Aorta (tissue), 5 donors: ENCODE measurements at regions not wholly inside any gene's neighbourhood (a gene's known extent, or its start where the extent isn't known, plus 50 kb on each side); places are given as distances from the start of the nearest gene placed in this dataset.

Experiments
- ATAC-seq: fragments of 200-7000 bp; cut with Tn5 transposase; one replicate; pipeline ENCODE4 v1.9.1; 2022; ENCODE audit warnings: moderate library complexity; ENCODE audit not compliant: low FRiP score
- DNase-seq, 2 donors: peaks; one replicate each; pipeline ENCODE4 v3.0.0-alpha.2; 2020
- H3K27ac ChIP-seq, 2 donors: one replicate each; pipeline ENCODE4 v1.5.1; 2013; ENCODE audit warnings: low read length in 2 of 2, mild to moderate bottlenecking in 2 of 2, moderate library complexity in 2 of 2, control low read depth in 1 of 2, inconsistent platforms in 1 of 2, low read depth in 1 of 2
- H3K27me3 ChIP-seq, 2 donors: one replicate each; pipeline ENCODE4 v1.6.1; 2013; ENCODE audit warnings: control low read depth in 1 of 2, low read length in 1 of 2, mild to moderate bottlenecking in 1 of 2, moderate library complexity in 1 of 2; ENCODE audit not compliant: insufficient read depth in 2 of 2, control insufficient read depth in 1 of 2
- H3K36me3 ChIP-seq, 2 donors: one replicate each; pipeline ENCODE4 v1.6.1; 2013; ENCODE audit warnings: control low read depth in 1 of 2, low read length in 1 of 2, mild to moderate bottlenecking in 1 of 2; ENCODE audit not compliant: insufficient read depth in 2 of 2, control insufficient read depth in 1 of 2
- H3K4me1 ChIP-seq, 2 donors: one replicate each; pipeline ENCODE4 v1.6.1; 2013; ENCODE audit warnings: low read length in 2 of 2, control low read depth in 1 of 2, mild to moderate bottlenecking in 1 of 2, moderate library complexity in 1 of 2; ENCODE audit not compliant: insufficient read depth in 2 of 2, control insufficient read depth in 1 of 2
- H3K4me3 ChIP-seq, 2 donors: one replicate each; pipeline ENCODE4 v1.5.1; 2013; ENCODE audit warnings: low read length in 2 of 2, control low read depth in 1 of 2, mild to moderate bottlenecking in 1 of 2
- H3K9me3 ChIP-seq: one replicate; pipeline ENCODE4 v1.6.1; 2013; ENCODE audit warnings: mild to moderate bottlenecking, low read length; ENCODE audit not compliant: control insufficient read depth
- WGBS, 2 donors: extraction: QIAGEN DNeasy Blood & Tissue Kit; methylation state at CpG; one replicate each; pipeline ENCODE4 v1.1.7; 2013; 5-methylcytosine and 5-hydroxymethylcytosine counted together
- intact Hi-C, 2 donors: fragments of 100-400 bp; cut with DNase I; formaldehyde crosslinking; loops; one replicate each; pipeline versions ENCODE4 v1.14.2 to v1.15.0; 2022
- donor health status: healthy with polysubstance abuse.
- donor health status: Bipolar disorder and iron deficiency.
- donor health status: DM: no; HTN: no; CAD: no.
- donor health status: DM: no; HTN: no; CAD: no.
- donor health status: DM: yes; HTN: yes; CAD: no.

DNA sequence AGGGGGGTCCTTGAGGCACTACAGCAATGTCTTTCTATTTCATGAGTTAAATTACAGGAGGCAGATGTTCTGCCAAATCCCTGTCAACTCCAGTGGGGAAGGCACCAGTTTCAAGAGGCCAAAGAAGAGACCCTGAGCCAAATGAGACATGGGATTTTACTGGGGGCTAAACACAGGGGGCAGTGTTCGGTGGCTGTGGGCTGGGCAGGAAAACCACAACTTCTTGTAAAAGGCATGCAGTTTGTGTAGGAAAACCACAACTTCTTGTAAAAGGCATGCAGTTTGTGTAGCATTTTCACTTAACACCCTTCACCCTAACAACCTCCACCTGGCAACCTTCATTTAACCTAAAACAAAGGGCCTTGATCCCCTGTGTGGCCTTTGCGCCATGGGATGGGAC, 61.0 kb downstream of the POLR2M start:
- no peak for ATAC-seq

DNA sequence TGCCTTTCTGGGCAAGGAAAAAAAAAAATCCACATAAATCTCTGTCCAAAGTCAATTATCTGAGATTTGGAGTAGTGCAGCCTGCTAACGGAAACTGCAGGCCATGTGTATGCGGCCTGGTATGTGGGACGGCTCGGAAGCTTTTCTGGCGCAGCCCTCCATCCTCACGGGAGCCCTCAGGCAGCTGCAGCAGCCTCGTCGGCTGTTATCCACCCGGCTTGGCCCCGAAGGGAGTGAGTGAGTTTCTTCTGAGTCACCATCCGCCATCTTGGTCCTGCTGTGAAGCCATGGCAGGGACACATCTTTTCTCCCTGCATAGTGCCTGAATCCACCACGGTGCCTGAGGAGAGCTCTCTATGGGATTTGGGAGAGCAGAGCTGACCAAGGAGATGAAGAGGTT, 62.8 kb downstream of the POLR2M start:
- 20 to 21% methylated on average over 12 of the region's 12 CpGs for WGBS, 2 donors
- Histone ChIP-seq H3K4me3 (no peak overlapping the region), H3K9me3 (no peaks in the 10 kb centered on the region), H3K36me3 (no peaks in the 10 kb centered on the region), H3K27ac (peak overlapping the region in 1 of 2 donors; percentile 75), H3K27me3 (no peaks in the 10 kb centered on the region), H3K4me1 (no peaks in the 10 kb centered on the region)
- ATAC-seq (peak; percentile 82), DNase-seq (peak; percentile 89 to 90)
- intact Hi-C loops: no loop called here

More for the DNA sequence above, 61.0 kb downstream of the POLR2M start:
- intact Hi-C loops: no loop called here
- no peaks in the 10 kb centered on the region for H3K27me3 ChIP-seq
- H3K9me3 ChIP-seq: no peaks in the 10 kb centered on the region
- 94% methylated on average over 2 of the region's 2 CpGs for WGBS, 2 donors
- no peak overlapping the region for H3K27ac ChIP-seq
- H3K4me3 ChIP-seq: no peak overlapping the region
- H3K4me1 ChIP-seq: no peaks in the 10 kb centered on the region
- no peaks in the 10 kb centered on the region for H3K36me3 ChIP-seq
- DNase-seq: no peak

DNA sequence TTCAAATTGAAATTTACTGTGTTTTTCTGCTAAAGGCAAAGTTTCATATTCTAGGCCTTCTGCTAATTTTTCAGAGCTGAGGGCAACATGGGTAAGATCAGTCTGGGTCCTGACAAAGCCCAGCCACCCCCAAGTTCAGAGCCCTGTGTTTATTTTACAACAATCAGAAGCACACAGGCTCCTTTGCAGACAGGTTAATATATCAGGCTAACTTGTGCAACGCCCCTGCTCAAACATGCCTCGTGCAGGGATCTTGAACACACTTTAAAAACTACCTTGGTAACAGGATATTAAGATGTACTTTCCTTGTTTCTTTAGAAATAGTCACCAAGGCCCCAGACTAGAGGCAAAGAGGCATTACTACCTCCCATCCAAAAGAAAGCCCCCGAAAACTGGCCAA, 64.0 kb downstream of the POLR2M start:
- DNase-seq: no peak
- no peaks in the 10 kb centered on the region for H3K4me1 ChIP-seq
- H3K9me3 ChIP-seq: no peaks in the 10 kb centered on the region
- no peaks in the 10 kb centered on the region for H3K36me3 ChIP-seq
- H3K4me3 ChIP-seq: no peak overlapping the region
- no peak for ATAC-seq
- intact Hi-C loops: no loop called here
- no peak overlapping the region for H3K27ac ChIP-seq
- 89 to 98% methylated on average over 3 of the region's 3 CpGs for WGBS, 2 donors
- H3K27me3 ChIP-seq: no peaks in the 10 kb centered on the region

DNA sequence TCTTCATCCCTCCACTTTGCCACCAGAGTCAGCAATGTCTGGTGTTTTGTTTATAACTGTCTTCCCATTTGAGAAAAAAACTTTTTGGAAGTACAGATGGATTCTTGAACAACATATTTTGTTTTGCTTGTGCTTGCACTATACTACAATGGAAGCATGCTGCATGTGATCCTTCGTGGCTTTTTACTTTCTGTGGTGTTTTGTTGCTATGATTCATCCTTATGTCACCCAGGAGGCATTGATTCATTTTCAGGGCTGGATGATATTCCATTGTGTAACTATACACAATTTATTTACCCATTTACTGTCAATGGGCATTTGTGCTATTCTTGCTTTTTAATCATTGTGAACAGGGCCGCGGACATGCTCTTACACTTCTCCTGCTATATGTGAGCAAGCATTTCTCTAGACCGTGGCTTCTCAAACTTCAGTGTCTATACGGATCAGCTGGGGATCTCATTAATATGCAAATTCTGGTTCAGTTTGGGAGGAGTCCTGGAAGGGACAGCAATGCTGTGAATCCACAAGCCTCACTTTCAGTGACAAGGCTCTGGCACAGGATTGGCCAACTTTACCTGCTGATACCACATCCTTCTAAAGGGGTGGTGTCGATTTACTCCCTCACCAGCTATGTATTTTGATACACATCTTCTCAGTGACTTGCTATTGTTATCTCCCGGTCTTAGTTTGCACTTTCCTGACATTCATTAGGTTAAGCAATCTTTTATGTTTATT, 65.9 kb downstream of the POLR2M start:
- Histone ChIP-seq H3K4me3 (no peak overlapping the region), H3K36me3 (no peaks in the 10 kb centered on the region), H3K4me1 (no peaks in the 10 kb centered on the region), H3K27ac (no peak overlapping the region), H3K9me3 (no peaks in the 10 kb centered on the region), H3K27me3 (no peaks in the 10 kb centered on the region)
- DNase-seq (no peak), ATAC-seq (no peak)
- intact Hi-C loops: no loop called here
- 94 to 95% methylated on average over 7 of the region's 7 CpGs for WGBS, 2 donors

DNA sequence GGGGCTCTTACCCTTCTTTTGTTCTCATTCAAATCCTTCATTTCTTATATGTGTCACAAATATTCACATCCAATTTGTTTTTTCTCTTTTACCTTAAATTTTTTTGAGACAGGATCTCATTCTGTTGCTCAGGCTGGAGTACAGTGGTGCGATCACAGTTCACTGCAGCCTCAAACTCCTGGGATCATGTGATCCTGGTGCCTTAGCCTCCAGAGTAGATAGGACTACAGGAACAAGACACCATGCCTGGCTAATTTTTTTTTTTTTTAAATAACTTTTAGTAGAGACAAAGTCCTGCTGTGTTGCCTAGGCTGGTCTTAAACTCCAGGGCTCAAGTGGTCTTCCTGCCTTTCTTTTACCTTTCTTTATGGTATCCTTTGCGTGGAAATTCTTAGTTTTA, 66.5 kb downstream of the POLR2M start:
- H3K9me3 ChIP-seq: no peaks in the 10 kb centered on the region
- no peak for DNase-seq
- 97 to 98% methylated on average over 2 of the region's 2 CpGs for WGBS, 2 donors

DNA sequence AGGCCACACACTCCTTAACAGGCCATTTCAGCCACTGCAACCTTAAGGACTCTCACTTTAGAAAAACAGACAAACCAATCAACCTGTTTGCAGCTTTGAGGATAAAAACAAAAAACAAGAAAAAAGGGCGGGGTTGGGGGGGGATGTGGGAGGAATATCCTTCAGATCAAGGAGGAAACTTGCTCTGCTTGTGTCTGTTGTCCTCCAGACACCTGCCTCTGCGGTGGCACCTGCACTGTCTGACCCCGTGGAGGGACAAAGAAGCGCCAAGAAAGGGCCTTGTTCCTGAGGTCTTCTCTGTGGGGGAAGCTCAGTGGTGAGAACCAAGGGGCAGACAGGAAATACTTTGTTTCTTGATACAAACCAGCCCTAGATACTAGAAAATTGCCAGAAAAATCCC, 70.5 kb downstream of the POLR2M start:
- no peak for ATAC-seq
- H3K9me3 ChIP-seq: no peaks in the 10 kb centered on the region
- intact Hi-C loops: no loop called here

More for the DNA sequence above, 66.5 kb downstream of the POLR2M start:
- no peak overlapping the region for H3K4me3 ChIP-seq
- no peaks in the 10 kb centered on the region for H3K4me1 ChIP-seq
- no peaks in the 10 kb centered on the region for H3K36me3 ChIP-seq
- ATAC-seq: no peak
- no peaks in the 10 kb centered on the region for H3K27me3 ChIP-seq
- H3K27ac ChIP-seq: no peak overlapping the region
- intact Hi-C loops: no loop called here

DNA sequence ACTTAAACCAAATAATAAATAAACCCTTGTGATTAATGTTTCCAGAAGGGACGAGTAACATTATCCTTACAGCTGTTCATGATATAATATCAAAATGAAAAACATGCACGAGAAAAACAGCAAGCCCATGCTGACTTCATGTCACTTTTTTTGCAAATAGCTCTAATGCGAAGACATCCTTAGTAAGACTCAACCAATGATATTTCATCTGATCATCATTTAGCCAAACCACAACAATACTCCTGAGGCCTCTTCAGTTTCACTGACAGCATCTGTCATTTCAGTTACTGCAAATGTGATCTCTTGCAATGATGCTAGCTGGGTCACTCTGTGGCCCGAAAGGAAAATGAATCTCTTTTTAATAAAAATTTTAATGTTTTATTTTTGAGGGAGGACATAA, 74.0 kb downstream of the POLR2M start:
- H3K27ac ChIP-seq: no peak overlapping the region
- ATAC-seq (no peak), DNase-seq (no peak)
- H3K9me3 ChIP-seq: no peaks in the 10 kb centered on the region
- 88 to 91% methylated on average over 4 of the region's 4 CpGs for WGBS, 2 donors
- H3K4me3 ChIP-seq: no peak overlapping the region
- intact Hi-C loops: no loop called here
- no peaks in the 10 kb centered on the region for H3K36me3 ChIP-seq
- H3K27me3 ChIP-seq: no peaks in the 10 kb centered on the region
- H3K4me1 ChIP-seq: no peaks in the 10 kb centered on the region

More for the DNA sequence above, 70.5 kb downstream of the POLR2M start:
- DNase-seq: no peak
- Histone ChIP-seq H3K4me3 (no peak overlapping the region), H3K27me3 (no peaks in the 10 kb centered on the region), H3K27ac (no peak overlapping the region), H3K4me1 (no peaks in the 10 kb centered on the region), H3K36me3 (no peaks in the 10 kb centered on the region)
- WGBS, 2 donors: 91 to 95% methylated on average over 4 of the region's 4 CpGs

DNA sequence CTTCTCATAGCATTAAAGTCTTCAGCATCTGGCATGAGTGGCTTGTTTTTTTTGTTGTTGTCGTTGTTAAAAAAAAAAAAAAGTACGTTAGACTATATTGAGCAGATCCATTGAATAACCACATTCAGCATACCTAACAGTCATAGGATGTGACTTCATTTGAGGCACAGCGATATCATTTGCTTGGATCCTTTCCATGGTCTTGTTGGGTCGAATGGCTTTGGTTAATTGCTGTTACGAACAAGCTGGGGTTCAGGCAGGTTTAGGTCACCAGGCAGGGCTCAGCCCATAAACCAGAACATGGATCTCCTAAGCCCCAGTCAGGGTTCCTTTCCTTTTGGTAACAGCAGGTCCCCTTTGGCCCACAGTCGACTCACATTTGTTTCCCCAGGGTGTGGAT, 76.2 kb downstream of the POLR2M start:
- 83 to 90% methylated on average over 6 of the region's 6 CpGs for WGBS, 2 donors
- intact Hi-C loops: no loop called here

DNA sequence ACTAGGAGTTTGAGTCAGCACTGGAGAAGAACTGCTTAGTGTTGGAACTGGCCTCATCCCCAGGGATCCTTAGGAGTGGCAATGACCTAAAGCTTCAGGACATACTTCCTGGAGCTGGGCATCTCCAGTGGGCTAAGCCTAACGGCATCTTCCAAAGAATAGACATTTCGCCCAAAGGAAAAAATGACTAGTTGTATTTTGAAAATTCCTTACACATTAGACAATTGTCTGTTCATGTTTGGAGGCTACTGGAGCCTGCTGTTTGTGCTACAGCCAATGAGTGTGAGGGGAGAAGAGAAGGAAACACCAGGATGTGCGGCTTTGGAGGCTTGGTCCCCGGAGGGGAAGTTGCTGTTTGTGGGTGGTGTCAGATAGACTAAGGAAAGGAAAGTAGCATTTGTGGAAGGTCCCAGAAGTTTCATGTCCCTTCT, 77.6 kb downstream of the POLR2M start:
- no peak overlapping the region for H3K4me3 ChIP-seq
- H3K36me3 ChIP-seq: no peaks in the 10 kb centered on the region
- no peaks in the 10 kb centered on the region for H3K9me3 ChIP-seq
- no peak overlapping the region for H3K27ac ChIP-seq
- H3K4me1 ChIP-seq: no peaks in the 10 kb centered on the region
- ATAC-seq: peak; percentile 58
- no peaks in the 10 kb centered on the region for H3K27me3 ChIP-seq
- WGBS, 2 donors: 16 to 24% methylated on average over 4 of the region's 4 CpGs
- peak in 1 of 2 donors; percentile 53 for DNase-seq
- intact Hi-C loops: no loop called here

More for the DNA sequence above, 76.2 kb downstream of the POLR2M start:
- ATAC-seq: no peak
- no peak for DNase-seq
- Histone ChIP-seq H3K4me3 (no peak overlapping the region), H3K36me3 (no peaks in the 10 kb centered on the region), H3K9me3 (no peaks in the 10 kb centered on the region), H3K27me3 (no peaks in the 10 kb centered on the region), H3K4me1 (no peaks in the 10 kb centered on the region), H3K27ac (no peak overlapping the region)
